Loucy (cell line): ENCODE measurements at regions not wholly inside any gene's neighbourhood (a gene's known extent, or its start where the extent isn't known, plus 50 kb on each side); places are given as distances from the start of the nearest gene placed in this dataset.

Source experiments
- EZH2phosphoT487 ChIP-seq: fragments of 200-600 bp; IDR thresholded peaks from 2 replicates; pipeline ENCODE4 v1.6.1; 2018; ENCODE audit warnings: antibody characterized with exemption, mild to moderate bottlenecking, moderate library complexity, borderline replicate concordance
- TF ChIP-seq, protein P1 (sequence below): fragments of 200-600 bp; sonication (generic); conservative IDR thresholded peaks from 2 replicates; pipeline ENCODE4 v1.5.1; 2014; ENCODE audit warnings: mild to moderate bottlenecking, antibody characterized with exemption, low read length

DNA sequence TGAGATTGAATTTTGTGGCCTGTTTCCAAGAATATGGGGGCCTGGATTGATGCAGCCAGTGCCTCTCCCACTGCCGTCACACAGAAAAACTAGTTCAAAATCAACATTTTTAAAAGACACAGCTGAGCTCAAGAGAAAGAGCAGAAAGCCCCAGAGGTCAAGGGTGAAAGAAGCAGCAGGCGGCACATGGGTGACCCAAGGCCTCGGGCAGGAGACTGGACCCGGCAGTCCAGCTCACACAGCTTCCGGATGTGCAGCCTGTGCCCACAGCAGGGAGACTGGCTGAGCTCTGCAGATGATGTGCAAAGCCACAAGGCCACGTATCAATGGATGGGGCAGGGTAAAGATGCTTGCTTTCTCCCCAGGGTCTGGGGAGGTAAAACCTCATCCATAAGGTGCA lies 50.4 kb upstream of the RNF32 start:
- TF ChIP-seq, protein P1, sequence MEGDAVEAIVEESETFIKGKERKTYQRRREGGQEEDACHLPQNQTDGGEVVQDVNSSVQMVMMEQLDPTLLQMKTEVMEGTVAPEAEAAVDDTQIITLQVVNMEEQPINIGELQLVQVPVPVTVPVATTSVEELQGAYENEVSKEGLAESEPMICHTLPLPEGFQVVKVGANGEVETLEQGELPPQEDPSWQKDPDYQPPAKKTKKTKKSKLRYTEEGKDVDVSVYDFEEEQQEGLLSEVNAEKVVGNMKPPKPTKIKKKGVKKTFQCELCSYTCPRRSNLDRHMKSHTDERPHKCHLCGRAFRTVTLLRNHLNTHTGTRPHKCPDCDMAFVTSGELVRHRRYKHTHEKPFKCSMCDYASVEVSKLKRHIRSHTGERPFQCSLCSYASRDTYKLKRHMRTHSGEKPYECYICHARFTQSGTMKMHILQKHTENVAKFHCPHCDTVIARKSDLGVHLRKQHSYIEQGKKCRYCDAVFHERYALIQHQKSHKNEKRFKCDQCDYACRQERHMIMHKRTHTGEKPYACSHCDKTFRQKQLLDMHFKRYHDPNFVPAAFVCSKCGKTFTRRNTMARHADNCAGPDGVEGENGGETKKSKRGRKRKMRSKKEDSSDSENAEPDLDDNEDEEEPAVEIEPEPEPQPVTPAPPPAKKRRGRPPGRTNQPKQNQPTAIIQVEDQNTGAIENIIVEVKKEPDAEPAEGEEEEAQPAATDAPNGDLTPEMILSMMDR = no peak
- TF ChIP-seq EZH2phosphoT487 = no peak
